ENCODE measurements at regions not wholly inside any gene's neighbourhood (a gene's known extent, or its start where the extent isn't known, plus 50 kb on each side); places are given as distances from the start of the nearest gene placed in this dataset.

DNA sequence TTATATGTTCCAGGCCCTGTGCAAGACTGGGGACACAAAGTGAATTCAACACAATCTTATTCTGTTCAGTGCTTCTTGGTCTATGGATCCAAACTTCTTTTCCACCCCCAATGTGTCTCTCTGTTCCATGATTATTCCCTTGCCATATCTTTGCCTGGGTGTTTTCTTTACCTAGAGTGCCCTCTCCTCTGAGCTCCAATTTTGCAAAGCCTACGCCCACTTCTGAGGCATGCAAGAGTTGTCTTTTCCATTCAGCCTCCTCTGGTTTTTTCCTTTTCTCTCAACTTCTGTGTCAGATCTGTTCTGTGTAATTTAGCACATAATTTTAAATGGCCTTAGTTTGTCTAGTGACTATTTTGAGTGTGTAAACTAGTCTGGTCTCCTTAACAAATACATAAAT lies 72.8 kb upstream of the PLCL2 start:
- intact Hi-C loops (cut with DNase I), result no loop called here
- no peak overlapping the region for H3K4me3 ChIP-seq
- H3K27ac ChIP-seq, result no peak overlapping the region
- no peak for TF ChIP-seq POLR2A (IDR thresholded peaks at IDR 0.05)
- TF ChIP-seq, protein P1, sequence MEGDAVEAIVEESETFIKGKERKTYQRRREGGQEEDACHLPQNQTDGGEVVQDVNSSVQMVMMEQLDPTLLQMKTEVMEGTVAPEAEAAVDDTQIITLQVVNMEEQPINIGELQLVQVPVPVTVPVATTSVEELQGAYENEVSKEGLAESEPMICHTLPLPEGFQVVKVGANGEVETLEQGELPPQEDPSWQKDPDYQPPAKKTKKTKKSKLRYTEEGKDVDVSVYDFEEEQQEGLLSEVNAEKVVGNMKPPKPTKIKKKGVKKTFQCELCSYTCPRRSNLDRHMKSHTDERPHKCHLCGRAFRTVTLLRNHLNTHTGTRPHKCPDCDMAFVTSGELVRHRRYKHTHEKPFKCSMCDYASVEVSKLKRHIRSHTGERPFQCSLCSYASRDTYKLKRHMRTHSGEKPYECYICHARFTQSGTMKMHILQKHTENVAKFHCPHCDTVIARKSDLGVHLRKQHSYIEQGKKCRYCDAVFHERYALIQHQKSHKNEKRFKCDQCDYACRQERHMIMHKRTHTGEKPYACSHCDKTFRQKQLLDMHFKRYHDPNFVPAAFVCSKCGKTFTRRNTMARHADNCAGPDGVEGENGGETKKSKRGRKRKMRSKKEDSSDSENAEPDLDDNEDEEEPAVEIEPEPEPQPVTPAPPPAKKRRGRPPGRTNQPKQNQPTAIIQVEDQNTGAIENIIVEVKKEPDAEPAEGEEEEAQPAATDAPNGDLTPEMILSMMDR (IDR thresholded peaks at IDR 0.05), result no peak
- TF ChIP-seq POLR2AphosphoS5 (IDR thresholded peaks at IDR 0.05; ENCODE audit: insufficient read depth in 1 of 2, low read depth in 1 of 2), result no peak
- no peaks in the 10 kb centered on the region for H3K4me1 ChIP-seq
- no peak for DNase-seq (ENCODE audit: extremely low spot score in 2 of 2)
- no peaks in the 10 kb centered on the region for H3K9me3 ChIP-seq
- no peaks in the 10 kb centered on the region for H3K36me3 ChIP-seq
- H3K27me3 ChIP-seq, result no peaks in the 10 kb centered on the region

DNA sequence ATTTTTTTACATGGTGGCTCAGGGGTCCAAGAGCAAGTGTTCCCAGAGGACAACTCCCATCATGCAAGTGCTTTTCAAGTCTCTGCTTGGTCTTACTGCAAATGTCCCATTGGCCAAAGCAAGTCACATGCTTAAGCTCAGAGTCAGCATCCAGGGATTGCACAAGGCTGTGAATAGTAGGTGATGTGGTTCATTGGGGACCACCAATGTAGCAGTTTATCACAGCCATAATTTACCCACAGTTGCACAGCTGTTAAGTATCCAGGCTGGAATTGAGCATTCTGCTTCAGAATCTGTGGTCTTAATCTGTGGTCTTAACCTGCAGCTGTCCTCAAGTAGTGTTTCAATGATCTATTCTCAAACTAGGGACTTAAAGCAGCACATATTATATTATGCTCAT lies 71.4 kb upstream of the PLCL2 start:
- H3K36me3 ChIP-seq, result no peaks in the 10 kb centered on the region
- no peaks in the 10 kb centered on the region for H3K27me3 ChIP-seq
- no peak overlapping the region for H3K4me3 ChIP-seq
- no peaks in the 10 kb centered on the region for H3K9me3 ChIP-seq
- TF ChIP-seq, protein P1 (IDR thresholded peaks at IDR 0.05), result no peak
- TF ChIP-seq POLR2A (IDR thresholded peaks at IDR 0.05) (no peak), POLR2AphosphoS5 (IDR thresholded peaks at IDR 0.05; ENCODE audit: insufficient read depth in 1 of 2, low read depth in 1 of 2) (no peak)
- peak in 1 of 2 donors; percentile 40 for DNase-seq (ENCODE audit: extremely low spot score in 2 of 2)
- H3K27ac ChIP-seq, result no peak overlapping the region
- no peaks in the 10 kb centered on the region for H3K4me1 ChIP-seq
- intact Hi-C loops (cut with DNase I), result no loop called here

DNA sequence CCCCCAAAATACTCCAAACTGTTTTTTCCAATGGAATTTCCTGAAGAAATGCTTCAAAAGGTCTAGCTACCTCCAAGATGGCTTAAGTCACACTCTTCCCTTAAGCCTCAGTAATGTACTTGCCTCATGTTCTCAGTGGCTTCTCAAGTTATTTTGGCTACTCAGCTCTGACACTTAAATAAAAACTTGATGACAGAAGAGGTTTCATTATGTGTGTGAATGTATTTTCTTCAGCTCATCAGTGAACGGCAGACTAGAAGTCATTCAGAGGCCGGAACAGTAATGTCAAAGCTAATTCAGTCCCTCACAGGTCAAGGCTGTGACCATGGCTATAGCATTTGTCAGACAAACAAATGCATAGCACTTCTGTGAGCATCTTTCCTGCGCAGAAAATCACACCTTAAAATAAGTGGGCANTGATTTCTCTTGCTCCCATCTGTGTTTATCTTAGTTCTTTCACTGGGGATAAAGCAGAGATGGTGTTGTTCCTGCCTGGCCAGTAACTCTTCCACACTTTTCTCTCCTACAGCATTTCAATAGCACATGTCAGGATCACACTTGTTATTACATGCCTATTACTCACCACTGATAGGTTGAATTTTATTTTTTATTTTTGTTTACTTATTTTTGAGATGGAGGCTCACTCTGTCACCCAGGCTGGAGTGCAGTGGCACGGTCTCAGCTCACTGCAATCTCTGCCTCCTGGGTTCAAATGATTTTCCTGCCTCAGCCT lies 68.5 kb upstream of the PLCL2 start:
- no peaks in the 10 kb centered on the region for H3K4me1 ChIP-seq
- TF ChIP-seq POLR2AphosphoS5 (IDR thresholded peaks at IDR 0.05; ENCODE audit: insufficient read depth in 1 of 2, low read depth in 1 of 2) (no peak), POLR2A (IDR thresholded peaks at IDR 0.05) (no peak)
- TF ChIP-seq, protein P1 (IDR thresholded peaks at IDR 0.05), result no peak
- intact Hi-C loops (cut with DNase I), result no loop called here
- DNase-seq (ENCODE audit: extremely low spot score in 2 of 2), result no peak
- no peaks in the 10 kb centered on the region for H3K36me3 ChIP-seq
- no peaks in the 10 kb centered on the region for H3K27me3 ChIP-seq
- H3K4me3 ChIP-seq, result no peak overlapping the region
- H3K27ac ChIP-seq, result no peak overlapping the region
- H3K9me3 ChIP-seq, result no peaks in the 10 kb centered on the region

DNA sequence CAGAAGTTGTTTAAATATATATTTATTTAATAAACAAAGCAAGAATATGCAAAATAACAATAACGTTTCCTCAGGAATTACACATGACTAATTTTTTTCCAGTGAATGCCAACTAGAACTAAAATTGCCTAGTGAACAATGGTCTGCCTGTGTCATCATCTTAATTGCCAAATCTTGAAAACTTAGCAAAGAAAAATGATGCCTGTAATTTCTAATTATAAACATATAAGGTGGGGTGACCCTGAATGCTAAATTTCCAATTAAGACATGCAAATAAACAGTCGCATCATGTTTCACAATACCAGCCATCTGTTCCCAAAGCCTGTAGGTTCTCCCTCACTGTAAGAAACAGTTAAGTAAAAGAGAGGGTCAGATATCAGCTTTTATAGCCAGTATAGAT lies 67.6 kb upstream of the PLCL2 start:
- no peak overlapping the region for H3K4me3 ChIP-seq
- H3K27me3 ChIP-seq, result no peaks in the 10 kb centered on the region
- H3K4me1 ChIP-seq, result no peaks in the 10 kb centered on the region
- H3K27ac ChIP-seq, result no peak overlapping the region
- intact Hi-C loops (cut with DNase I), result no loop called here
- DNase-seq (ENCODE audit: extremely low spot score in 2 of 2), result no peak
- H3K9me3 ChIP-seq, result no peaks in the 10 kb centered on the region
- H3K36me3 ChIP-seq, result no peaks in the 10 kb centered on the region
- no peak for TF ChIP-seq POLR2A (IDR thresholded peaks at IDR 0.05)
- TF ChIP-seq, protein P1 (IDR thresholded peaks at IDR 0.05), result no peak
- TF ChIP-seq POLR2AphosphoS5 (IDR thresholded peaks at IDR 0.05; ENCODE audit: insufficient read depth in 1 of 2, low read depth in 1 of 2), result no peak

DNA sequence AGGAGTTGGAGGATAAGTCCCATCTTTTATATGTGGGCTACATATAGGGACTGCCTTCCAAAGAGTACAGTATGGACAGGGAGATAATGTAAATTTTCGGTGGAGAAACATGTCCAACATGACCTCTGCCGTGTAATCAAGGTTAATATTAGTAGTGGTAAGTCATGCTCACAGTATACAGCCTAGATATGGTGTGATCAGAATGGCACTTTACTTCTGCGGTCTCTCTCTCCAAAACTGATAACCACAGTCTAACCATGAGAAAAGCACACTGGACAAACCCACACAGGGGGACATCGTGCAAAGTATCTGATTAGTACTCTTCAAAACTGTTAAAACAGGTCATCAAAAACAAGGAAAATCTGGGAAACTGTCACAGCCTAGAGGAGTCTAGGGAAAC lies 66.6 kb upstream of the PLCL2 start:
- Histone ChIP-seq H3K27ac (no peak overlapping the region), H3K36me3 (no peaks in the 10 kb centered on the region), H3K4me1 (no peaks in the 10 kb centered on the region), H3K9me3 (no peaks in the 10 kb centered on the region), H3K27me3 (no peaks in the 10 kb centered on the region), H3K4me3 (no peak overlapping the region)
- intact Hi-C loops (cut with DNase I), result no loop called here
- TF ChIP-seq POLR2AphosphoS5 (IDR thresholded peaks at IDR 0.05; ENCODE audit: insufficient read depth in 1 of 2, low read depth in 1 of 2) (no peak), POLR2A (IDR thresholded peaks at IDR 0.05) (no peak)
- TF ChIP-seq, protein P1 (IDR thresholded peaks at IDR 0.05), result no peak
- no peak for DNase-seq (ENCODE audit: extremely low spot score in 2 of 2)

Data from vagina (tissue), 2 donors.